Thoracic aorta (tissue), 2 donors: ENCODE measurements at regions not wholly inside any gene's neighbourhood (a gene's known extent, or its start where the extent isn't known, plus 50 kb on each side); places are given as distances from the start of the nearest gene placed in this dataset.

Experiments
- ATAC-seq: fragments of 150-250 bp; one replicate; pipeline ENCODE4 v1.8.0; 2017; ENCODE audit warnings: low read depth; ENCODE audit not compliant: insufficient number of reproducible peaks, low FRiP score
- DNase-seq: peaks from one replicate; pipeline ENCODE4 v3.0.0-alpha.2; 2020; ENCODE audit warnings: low spot score
- H3K27ac ChIP-seq, 2 donors: fragments of 200-600 bp; sonication (generic); 1 replicate in 1 of 2; 2 replicates in 1 of 2; pipeline ENCODE4 v1.5.1; 2016; ENCODE audit warnings: mild to moderate bottlenecking in 2 of 2, moderate library complexity in 2 of 2
- H3K27me3 ChIP-seq: fragments of 200-600 bp; sonication (generic); replicated peaks from 2 replicates; pipeline ENCODE4 v1.6.0; 2016; ENCODE audit warnings: mild to moderate bottlenecking; ENCODE audit not compliant: insufficient read depth
- H3K36me3 ChIP-seq: fragments of 200-600 bp; sonication (generic); one replicate; pipeline ENCODE4 v1.5.1; 2016
- H3K4me1 ChIP-seq, 2 donors: fragments of 200-600 bp; sonication (generic); 1 replicate in 1 of 2; 2 replicates in 1 of 2; pipeline versions ENCODE4 v1.5.1 to v1.6.0; 2016; ENCODE audit warnings: low read depth in 2 of 2, mild to moderate bottlenecking in 1 of 2; ENCODE audit not compliant: control insufficient read depth in 1 of 2
- H3K4me3 ChIP-seq: fragments of 200-600 bp; sonication (generic); 2 replicates; pipeline ENCODE4 v1.5.1; 2016; ENCODE audit warnings: mild to moderate bottlenecking
- H3K9me3 ChIP-seq: fragments of 200-600 bp; sonication (generic); 2 replicates; pipeline ENCODE4 v1.5.1; 2016
- CTCF ChIP-seq: fragments of 200-600 bp; sonication (generic); IDR thresholded peaks from one replicate; pipeline ENCODE4 v1.5.1; 2019; ENCODE audit warnings: antibody characterized with exemption

- Histone ChIP-seq H3K9me3 (no peaks in the 10 kb centered on the region), H3K4me1 (no peaks in the 10 kb centered on the region), H3K36me3 (no peaks in the 10 kb centered on the region), H3K27me3 (no peaks in the 10 kb centered on the region), H3K27ac (no peak overlapping the region), H3K4me3 (no peak overlapping the region)
- ATAC-seq, result no peak
- no peak for DNase-seq
- TF ChIP-seq CTCF, result no peak
These were observed 185.6 kb upstream of the ARHGAP42 start for GRCh38 chr11:100501450-100501849.

GRCh38 chr11:100512475-100512874, 174.6 kb upstream of the ARHGAP42 start:
- no peak overlapping the region for H3K4me3 ChIP-seq
- no peak overlapping the region for H3K27ac ChIP-seq
- H3K4me1 ChIP-seq, result no peaks in the 10 kb centered on the region
- no peaks in the 10 kb centered on the region for H3K36me3 ChIP-seq
- TF ChIP-seq CTCF, result no peak
- no peaks in the 10 kb centered on the region for H3K9me3 ChIP-seq
- ATAC-seq, result no peak
- H3K27me3 ChIP-seq, result no peaks in the 10 kb centered on the region
- DNase-seq, result no peak

GRCh38 chr11:100515087-100515486, 172.0 kb upstream of the ARHGAP42 start:
- DNase-seq, result no peak
- TF ChIP-seq CTCF, result no peak
- H3K36me3 ChIP-seq, result no peaks in the 10 kb centered on the region
- peak; percentile 60 for ATAC-seq
- H3K9me3 ChIP-seq, result no peaks in the 10 kb centered on the region
- no peak overlapping the region for H3K4me3 ChIP-seq
- no peaks in the 10 kb centered on the region for H3K27me3 ChIP-seq
- H3K27ac ChIP-seq, result no peak overlapping the region
- no peaks in the 10 kb centered on the region for H3K4me1 ChIP-seq

- DNase-seq (no peak), ATAC-seq (no peak)
- H3K27ac ChIP-seq, result no peak overlapping the region
- H3K9me3 ChIP-seq, result peaks cover 13% of the 10 kb centered on the region
- no peaks in the 10 kb centered on the region for H3K4me1 ChIP-seq
- TF ChIP-seq CTCF, result no peak
- no peak overlapping the region for H3K4me3 ChIP-seq
- no peaks in the 10 kb centered on the region for H3K36me3 ChIP-seq
- H3K27me3 ChIP-seq, result no peaks in the 10 kb centered on the region
These were observed 161.9 kb upstream of the ARHGAP42 start for GRCh38 chr11:100525197-100525596.

GRCh38 chr11:100525635-100526034, 161.5 kb upstream of the ARHGAP42 start:
- Histone ChIP-seq H3K4me3 (no peak overlapping the region), H3K36me3 (no peaks in the 10 kb centered on the region)
- no peak for ATAC-seq

More at GRCh38 chr11:100525635-100526034, 161.5 kb upstream of the ARHGAP42 start:
- no peak for DNase-seq
- Histone ChIP-seq H3K9me3 (peaks cover 13% of the 10 kb centered on the region), H3K27me3 (no peaks in the 10 kb centered on the region), H3K27ac (no peak overlapping the region), H3K4me1 (no peaks in the 10 kb centered on the region)
- no peak for TF ChIP-seq CTCF
